ENCODE measurements at regions not wholly inside any gene's neighbourhood (a gene's known extent, or its start where the extent isn't known, plus 50 kb on each side); places are given as distances from the start of the nearest gene placed in this dataset.

- TF ChIP-seq ZNF532 (CRISPR knock-in tag; IDR thresholded peaks at IDR 0.05; ENCODE audit: borderline replicate concordance) (no peak), SMAD3 (CRISPR knock-in tag; IDR thresholded peaks at IDR 0.05; ENCODE audit: borderline replicate concordance) (no peak), SP1 (CRISPR knock-in tag; conservative IDR thresholded peaks at IDR 0.05) (no peak)
Measured at GRCh38 chr19:27736225-27736624, 1476.7 kb downstream of the UQCRFS1 start (continued).

- ATAC-seq (no peak), DNase-seq (ENCODE audit: low spot score) (no peak)
- H3K36me3 Mint-ChIP-seq: peaks cover 97% of the 10 kb centered on the region
- no peak overlapping the region for H3K4me3 Mint-ChIP-seq
- no peak for TF ChIP-seq ZMAT4 (CRISPR knock-in tag; IDR thresholded peaks at IDR 0.05)
- TF ChIP-seq CDX4 (CRISPR knock-in tag; IDR thresholded peaks at IDR 0.05; ENCODE audit: borderline replicate concordance): no peak
- no peak for TF ChIP-seq ZBTB21 (CRISPR knock-in tag; IDR thresholded peaks at IDR 0.05; ENCODE audit: borderline replicate concordance)
- TF ChIP-seq ZNF423 (CRISPR knock-in tag; IDR thresholded peaks at IDR 0.05): no peak
- no peak for TF ChIP-seq ZNF219 (CRISPR knock-in tag; IDR thresholded peaks at IDR 0.05; ENCODE audit: borderline replicate concordance)
- TF ChIP-seq HMGXB4 (CRISPR knock-in tag; IDR thresholded peaks at IDR 0.05): no peak
- TF ChIP-seq ETV6 (CRISPR knock-in tag; IDR thresholded peaks at IDR 0.05): no peak
- no peak for TF ChIP-seq ZNF138 (CRISPR knock-in tag; conservative IDR thresholded peaks at IDR 0.05)
- TF ChIP-seq HMGA2 (CRISPR knock-in tag; IDR thresholded peaks at IDR 0.05): no peak
- no peak for TF ChIP-seq CREM (CRISPR knock-in tag; IDR thresholded peaks at IDR 0.05)
- ChIA-PET CTCF (no interaction called here), POLR2A (no interaction called here)
- H3K27ac Mint-ChIP-seq: no peak overlapping the region
- H3K4me1 Mint-ChIP-seq: no peaks in the 10 kb centered on the region
- H3K27me3 Mint-ChIP-seq (ENCODE audit: low read depth): peaks cover 22% of the 10 kb centered on the region
- peaks cover 24% of the 10 kb centered on the region for H3K9me3 Mint-ChIP-seq
Measured at GRCh38 chr19:27735314-27735713, 1477.6 kb downstream of the UQCRFS1 start.

GRCh38 chr19:27734496-27735220 is 1478.3 kb downstream of the UQCRFS1 start:
- ChIA-PET CTCF (no interaction called here), POLR2A (no interaction called here)
- H3K9me3 Mint-ChIP-seq: peaks cover 24% of the 10 kb centered on the region
- H3K36me3 Mint-ChIP-seq: peaks cover 91% of the 10 kb centered on the region
- H3K4me3 Mint-ChIP-seq: no peak overlapping the region
- ATAC-seq (no peak), DNase-seq (ENCODE audit: low spot score) (no peak)
- no peaks in the 10 kb centered on the region for H3K4me1 Mint-ChIP-seq
- H3K27ac Mint-ChIP-seq: no peak overlapping the region
- peaks cover 22% of the 10 kb centered on the region for H3K27me3 Mint-ChIP-seq (ENCODE audit: low read depth)
- TF ChIP-seq JAZF1 (CRISPR knock-in tag; IDR thresholded peaks at IDR 0.05) (no peak), SOX15 (CRISPR knock-in tag; IDR thresholded peaks at IDR 0.05) (no peak), RELA (CRISPR knock-in tag; IDR thresholded peaks at IDR 0.05; ENCODE audit: borderline replicate concordance) (no peak), RORB (CRISPR knock-in tag; IDR thresholded peaks at IDR 0.05) (no peak), SMAD4 (CRISPR knock-in tag; IDR thresholded peaks at IDR 0.05) (no peak), ARID4B (CRISPR knock-in tag; IDR thresholded peaks at IDR 0.05; ENCODE audit: borderline replicate concordance) (no peak), IRF2 (CRISPR knock-in tag; IDR thresholded peaks at IDR 0.05; ENCODE audit: borderline replicate concordance, low read depth) (no peak), ZNF219 (CRISPR knock-in tag; IDR thresholded peaks at IDR 0.05; ENCODE audit: borderline replicate concordance) (no peak), ZSCAN18 (CRISPR knock-in tag; IDR thresholded peaks at IDR 0.05) (no peak)

All from WTC11 (cell line).